ENCODE measurements at regions not wholly inside any gene's neighbourhood (a gene's known extent, or its start where the extent isn't known, plus 50 kb on each side); places are given as distances from the start of the nearest gene placed in this dataset.

DNA sequence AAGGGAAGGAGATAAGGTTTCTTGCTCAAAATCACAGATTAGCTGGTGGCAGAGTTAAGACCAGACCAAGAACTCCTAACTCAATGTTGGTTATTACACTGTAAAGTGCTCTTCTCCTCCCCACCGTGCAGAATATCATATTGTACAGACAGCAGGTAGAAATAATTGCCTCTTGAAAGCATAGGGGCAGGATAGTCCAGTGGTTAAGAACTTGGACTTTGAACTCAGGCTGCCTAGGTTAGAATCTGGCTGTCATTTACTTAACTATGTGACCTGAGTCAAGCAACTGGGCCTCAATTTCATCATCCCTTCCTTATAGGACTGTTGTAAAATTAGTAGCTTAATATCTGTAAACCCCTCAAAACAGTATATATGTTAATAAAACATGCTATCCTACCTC, 114.9 kb upstream of the HIVEP3 start:
- DNase-seq: no peak

DNA sequence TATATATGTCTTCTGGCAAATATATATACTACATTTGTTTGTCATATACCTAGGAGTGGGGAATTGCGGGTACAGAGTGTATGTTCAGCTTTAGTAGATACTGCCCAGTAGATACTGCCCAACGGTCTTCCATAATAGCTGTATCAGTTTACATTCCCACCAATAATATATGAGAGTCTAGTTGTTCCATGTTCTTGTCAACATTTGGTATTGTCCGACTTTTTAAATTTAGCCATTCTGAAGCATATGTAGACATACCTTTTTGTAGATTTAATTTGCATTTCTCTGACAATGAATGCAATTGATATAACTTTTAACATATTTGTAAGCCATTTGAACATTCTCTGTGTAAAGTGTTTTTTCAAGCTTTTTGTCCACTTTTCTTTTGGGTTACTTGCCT, 99.0 kb upstream of the HIVEP3 start:
- no peak for DNase-seq

DNA sequence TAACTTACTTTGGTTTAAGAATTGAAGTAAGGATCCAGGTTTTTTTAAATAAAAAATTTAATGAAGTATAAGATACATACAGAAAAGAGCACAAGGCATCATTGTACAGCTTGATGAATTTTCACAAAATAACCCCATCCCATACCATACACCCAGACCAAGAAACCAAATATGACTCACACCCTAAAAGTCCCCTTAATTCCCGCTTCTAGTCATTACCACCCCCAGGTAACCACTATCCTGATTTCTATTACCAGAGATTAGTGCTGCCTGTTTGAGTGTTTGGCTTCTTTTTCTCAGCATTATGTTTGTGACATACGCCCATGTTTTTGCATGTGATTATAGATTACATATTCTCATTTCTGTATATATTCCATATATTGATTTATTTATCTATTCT, 98.5 kb upstream of the HIVEP3 start:
- no peak for DNase-seq

DNA sequence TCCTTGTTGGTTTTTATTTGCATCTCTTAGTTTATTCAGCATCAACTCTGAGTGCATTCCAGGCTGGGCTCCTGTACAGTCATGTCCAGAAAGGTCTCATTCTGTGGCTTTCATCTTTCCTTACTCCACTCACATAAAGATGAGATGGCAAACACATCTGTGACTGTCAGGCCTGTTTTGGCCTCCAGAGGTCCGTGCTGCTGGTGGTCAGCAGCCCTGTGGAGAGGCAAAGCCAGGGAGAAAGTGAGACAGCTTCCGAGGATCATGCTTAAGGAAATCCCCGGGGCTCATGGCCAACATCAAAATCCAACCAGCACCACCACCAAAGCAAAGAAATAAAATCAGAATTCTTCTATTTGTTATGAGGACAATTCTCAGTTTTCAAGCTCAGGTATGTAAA, 96.1 kb upstream of the HIVEP3 start:
- DNase-seq: no peak

DNA sequence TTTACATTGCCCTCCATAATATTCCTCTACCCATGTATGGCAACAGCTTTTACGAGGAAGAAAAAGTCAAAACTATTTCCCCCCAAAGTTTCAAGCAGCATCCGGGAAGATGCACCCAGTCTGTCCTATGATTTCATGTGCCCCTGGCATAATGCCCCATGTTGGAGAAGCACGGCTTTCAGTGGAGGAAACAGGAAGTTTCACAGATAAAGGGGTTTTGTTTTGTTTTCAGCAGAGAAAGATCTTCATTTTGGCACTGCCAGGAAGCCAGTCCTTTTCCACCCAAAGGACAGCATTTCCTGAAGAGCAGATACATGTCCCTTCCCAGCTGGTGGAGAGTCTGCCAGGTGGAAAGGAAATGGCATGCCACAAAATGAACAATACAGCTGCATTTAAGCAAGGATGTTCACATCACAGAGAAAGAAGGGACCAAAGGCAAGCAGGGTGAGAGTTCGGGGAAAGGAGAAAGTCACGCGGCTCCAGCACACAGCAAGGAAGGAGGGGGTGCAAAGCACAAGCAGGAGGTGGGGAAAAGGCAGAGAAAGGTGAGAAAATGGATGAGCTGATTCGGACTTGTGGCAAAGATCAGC, 95.3 kb upstream of the HIVEP3 start:
- DNase-seq: no peak

DNA sequence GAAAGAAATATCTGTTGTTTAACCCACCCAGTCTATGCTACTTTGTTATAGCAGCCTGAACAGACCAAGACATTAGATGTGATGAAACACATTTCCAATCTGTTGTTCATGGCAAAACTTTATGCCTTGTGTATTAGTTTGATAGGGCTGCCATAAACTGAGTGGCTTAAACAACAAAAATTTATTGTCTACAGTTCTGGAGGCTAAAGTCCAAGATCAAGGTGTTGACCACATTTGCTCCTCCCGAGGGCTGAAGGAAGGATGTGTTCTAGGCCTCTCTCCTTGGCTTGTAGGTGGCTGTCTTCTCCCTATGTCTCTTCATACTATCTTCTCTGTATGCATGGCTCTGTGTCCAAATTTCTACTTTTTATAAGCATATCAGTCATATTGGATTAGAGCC, 94.1 kb upstream of the HIVEP3 start:
- no peak for DNase-seq

DNA sequence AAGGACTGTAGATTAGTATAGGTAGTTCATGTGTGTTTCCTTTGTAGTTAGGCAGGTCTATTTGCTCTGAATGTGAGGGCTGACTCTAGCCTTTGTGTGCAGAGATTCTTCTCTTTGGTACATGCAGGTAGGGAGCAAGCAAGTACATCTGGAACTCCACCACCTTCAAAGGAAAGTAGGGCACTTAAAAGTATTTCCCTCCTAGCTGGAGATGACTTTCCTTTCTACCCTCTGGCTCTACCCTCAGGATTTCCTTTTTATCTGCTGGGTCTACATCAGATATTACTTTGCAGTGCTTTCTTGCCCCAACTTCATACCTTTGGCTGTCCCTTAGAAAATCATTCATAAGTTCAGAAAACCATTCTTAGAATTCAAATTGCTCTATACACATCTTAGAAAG, 91.7 kb upstream of the HIVEP3 start:
- DNase-seq: no peak

DNA sequence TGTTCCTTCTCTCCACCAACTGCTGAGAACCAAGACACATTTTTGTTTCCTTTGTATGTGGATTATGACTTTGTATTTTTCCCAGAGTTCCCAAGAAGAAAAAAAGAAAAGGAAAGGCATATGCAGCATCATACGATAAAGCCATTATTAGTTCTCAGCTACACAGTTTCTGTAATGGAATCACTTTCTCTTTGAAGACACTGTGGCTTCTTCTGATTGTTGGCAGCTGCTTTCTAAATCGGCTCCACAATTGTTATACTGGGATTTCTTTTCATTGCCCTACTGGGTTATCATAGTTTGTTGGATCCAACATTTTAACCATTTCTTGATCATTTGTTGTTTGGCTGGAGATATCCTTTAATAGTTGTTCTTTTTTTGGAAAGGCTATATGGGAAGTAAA, 89.5 kb upstream of the HIVEP3 start:
- no peak for DNase-seq

DNA sequence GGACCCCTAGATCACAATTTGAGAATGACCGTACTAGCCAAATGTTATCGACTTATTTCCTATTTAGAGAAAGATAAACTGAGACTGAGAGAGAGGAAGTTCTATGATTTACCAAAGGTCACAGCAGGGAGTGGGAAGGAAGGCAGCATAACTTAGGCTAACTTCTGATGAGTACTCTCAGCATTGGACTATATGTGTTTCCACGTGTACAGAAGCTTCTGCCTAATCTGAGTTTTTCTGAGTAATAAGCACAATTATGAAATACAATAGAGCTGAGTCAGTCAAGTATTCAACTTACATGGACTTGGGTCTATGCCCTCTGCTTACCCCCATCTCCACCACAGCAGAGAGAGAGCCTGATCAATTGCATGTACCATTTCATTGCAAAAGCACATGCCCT, 88.1 kb upstream of the HIVEP3 start:
- DNase-seq: no peak

DNA sequence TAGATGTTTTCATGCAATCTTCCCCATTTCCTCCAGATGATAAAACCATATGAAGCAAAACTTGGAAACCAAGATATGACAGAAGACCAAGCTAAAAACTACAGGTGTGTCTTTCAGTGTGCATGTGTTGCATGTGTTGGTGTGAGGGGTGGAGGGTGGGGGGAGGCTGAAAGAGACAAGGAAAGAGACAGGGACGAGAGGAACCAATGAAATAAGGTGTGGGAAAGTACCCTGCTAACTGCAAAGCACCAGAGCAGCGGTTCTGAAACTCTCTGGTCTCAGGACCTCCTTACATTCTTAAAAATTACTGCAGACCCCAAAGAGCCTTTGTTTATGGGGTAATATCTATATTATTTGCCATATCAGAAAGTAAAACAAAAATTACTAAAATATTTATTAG, 87.4 kb upstream of the HIVEP3 start:
- DNase-seq: no peak

DNA sequence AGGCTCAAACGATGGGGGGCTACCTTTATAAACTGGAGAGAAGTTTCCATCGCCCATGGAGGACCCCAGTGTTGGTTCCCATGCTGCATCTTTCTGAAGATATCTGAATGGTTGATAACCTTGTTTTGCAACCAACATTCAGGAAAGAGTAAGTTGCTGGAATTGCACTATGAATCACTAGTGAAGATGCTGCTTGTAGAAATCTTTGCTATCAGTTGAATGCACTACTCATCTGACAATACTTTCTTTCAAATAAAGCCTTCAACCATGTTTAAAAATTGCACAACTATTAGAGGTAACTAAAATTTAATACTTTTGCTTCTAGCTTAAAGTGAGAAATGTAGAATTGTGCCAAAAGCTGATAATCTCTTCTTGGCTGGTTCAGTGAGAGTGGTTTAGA, 86.8 kb upstream of the HIVEP3 start:
- DNase-seq: no peak

DNA sequence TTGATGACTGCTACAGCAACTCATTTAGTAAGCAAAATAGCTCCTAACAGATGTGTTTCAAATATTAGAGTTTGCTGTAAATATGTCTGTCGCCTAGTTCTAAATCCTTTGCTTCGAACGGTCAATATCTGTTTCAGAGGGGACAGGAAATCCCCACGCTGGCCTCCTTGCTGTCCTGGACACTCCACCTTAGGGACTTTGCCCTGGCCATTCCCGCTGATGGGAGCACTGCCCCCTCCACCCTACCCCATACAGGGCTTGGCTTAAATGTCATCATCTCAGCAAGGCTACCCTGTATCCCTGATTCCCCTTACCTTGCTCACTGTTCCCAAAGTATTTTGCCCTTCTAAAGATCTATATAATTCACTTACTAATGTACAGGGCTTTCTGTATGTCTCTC, 86.1 kb upstream of the HIVEP3 start:
- DNase-seq: no peak

DNA sequence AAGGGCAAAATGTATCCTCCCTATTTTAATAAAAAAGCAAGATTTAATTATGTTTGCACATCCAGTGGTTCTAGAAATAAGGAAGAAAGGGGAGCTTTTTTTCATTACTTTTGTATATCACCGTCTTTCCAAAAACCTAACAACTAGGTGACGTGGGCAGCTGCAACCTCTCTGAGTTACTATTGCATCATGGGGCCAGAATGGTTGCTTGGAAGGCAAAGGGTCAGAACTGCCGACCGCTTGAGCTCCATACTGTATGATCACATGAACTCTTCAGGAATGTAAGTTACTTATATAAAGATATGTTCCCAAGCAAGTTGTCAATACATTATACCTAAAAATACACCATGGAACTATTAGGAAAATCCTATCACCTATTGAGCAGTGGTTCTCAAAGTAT, 85.6 kb upstream of the HIVEP3 start:
- no peak for DNase-seq

DNA sequence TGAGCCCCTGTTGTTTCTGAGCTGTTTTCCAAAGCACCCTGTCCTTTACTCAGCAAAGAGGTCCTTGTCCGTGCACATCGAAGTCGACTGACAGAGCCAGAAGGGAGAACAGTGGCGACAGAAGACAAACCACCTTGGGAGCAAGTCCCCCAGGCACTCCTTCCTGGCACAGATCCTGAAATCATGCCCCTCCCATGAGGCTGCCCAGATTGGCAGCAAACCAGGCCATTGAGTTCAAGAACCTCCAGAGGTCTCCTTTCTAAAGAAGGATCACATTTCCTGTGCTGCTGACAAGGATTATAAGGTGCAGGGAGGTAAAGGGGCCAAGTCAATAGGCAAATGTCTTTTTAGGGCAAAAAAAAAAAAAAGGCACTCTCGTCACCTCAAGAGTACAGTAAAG, 84.7 kb upstream of the HIVEP3 start:
- no peak for DNase-seq

DNA sequence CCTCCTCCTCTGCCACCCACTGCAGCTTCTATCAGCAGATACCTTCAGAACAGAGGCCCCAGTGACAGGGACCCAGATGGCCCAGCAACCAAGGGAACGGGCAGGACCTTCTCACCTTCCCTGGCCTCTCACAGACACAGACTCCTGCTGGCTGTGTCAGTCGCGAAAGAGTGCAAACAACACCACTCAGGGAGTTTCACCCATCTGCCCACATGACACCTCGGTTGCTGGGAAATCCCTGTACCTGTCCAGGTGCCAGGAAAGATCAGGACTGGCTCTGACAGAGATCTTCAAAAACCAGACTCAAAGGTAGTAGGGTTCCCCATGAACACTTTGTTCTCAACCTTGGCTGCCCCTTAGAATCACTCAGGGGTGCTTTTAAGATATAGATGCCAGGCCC, 83.5 kb upstream of the HIVEP3 start:
- DNase-seq: no peak

DNA sequence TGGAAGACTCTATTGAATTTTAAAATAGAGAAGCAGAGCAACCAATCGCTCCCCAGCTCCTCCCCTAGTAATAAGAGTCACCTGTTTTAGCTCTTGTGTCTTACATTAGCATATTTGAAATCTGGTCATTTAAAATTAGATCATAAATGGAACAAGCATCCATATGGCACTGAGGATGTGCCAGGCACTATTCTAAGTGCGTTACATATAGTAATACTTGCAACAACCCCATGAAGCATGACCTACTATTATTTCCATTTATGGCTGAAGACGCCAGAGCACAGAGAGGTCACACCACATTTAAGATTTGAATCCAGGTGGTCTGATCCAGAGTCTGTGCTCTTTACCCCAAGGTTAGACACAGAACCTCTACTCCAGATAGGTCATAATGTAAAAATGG, 82.0 kb upstream of the HIVEP3 start:
- no peak for DNase-seq

DNA sequence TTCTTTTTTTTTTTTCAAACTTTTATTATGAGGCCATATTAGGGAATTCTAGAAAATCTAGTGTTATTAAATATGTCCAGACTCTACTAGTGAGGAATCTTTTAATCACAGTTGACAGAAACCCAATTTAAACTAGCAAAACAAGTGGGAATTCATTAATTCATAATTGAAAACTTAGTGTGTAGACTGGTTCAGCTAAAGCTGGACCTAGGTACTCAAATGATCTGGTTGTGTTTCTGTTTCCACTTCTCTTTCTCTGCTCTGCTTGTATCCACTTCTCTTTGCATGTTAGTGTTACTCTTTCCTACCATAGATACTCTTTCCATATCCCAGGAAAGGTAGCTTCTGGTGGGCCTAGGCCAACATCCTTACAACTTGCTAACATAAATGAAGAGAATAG, 81.2 kb upstream of the HIVEP3 start:
- DNase-seq: no peak

DNA sequence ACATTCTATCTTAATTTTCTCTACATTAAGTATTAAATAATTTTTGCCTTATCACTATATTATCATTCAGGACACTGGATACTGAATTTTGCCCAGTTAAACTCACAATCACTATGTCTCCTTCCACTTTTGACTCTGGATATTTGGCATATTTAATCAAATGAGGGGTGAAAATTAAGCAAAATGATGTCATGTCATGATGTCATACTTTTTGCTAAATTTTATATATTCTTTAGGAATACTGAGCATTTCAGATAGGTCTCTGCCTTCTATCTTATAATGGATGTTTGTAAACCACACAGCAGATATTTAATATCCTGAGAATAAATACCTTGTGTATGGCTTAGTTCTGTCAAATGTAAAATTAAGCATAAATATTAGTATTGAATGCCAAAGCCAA, 79.5 kb upstream of the HIVEP3 start:
- DNase-seq: no peak

DNA sequence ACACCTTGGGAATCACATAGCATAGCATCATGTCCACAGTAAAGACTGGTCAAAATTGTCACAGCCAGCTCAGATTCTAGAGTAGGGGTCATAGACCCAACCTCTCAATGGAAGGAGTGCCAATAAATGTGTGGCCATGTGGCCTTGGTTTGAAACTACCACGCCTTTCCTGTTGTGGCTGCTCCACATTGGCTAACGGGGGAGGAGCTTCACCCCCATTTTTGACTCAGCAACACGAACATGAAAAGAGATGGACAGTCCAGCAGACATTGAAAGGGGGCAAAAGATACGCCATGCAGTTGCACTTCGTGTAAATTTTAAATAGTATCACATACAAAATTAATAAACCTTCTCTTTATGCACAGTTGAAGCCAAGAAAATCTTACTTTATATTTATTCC, 78.4 kb upstream of the HIVEP3 start:
- no peak for DNase-seq

DNA sequence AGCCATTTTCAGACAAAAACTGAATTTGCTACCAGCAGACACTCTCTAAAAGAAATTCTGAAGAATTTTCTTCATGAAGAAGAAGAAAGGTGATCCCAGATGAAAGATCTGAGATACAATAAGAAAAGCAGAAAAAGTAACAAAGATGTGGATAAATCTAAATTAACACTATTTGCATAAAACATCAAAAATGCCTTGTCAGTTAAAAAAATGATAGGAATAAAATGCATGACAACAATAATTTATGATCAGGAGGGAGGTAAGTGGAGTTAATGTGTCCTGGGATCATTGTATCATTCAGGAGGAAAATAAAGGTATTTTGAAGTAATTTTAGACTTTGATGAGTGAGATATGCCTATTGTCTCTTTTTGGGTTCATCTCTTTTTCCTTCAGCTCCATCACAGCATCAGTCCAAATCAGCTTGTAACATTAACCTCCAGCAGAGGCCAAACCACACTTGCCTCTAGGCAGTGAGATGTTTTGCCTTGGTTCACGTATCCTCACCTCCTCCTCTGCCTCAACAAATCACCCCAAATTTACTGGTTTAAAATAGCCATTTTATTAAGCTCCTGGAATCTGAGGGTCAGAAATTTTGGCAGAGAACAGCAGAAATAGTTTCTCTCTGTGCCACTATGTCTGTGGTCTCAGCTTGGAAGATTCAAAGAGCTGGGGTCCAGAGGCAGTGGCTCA, 76.9 kb upstream of the HIVEP3 start:
- no peak for DNase-seq

DNA sequence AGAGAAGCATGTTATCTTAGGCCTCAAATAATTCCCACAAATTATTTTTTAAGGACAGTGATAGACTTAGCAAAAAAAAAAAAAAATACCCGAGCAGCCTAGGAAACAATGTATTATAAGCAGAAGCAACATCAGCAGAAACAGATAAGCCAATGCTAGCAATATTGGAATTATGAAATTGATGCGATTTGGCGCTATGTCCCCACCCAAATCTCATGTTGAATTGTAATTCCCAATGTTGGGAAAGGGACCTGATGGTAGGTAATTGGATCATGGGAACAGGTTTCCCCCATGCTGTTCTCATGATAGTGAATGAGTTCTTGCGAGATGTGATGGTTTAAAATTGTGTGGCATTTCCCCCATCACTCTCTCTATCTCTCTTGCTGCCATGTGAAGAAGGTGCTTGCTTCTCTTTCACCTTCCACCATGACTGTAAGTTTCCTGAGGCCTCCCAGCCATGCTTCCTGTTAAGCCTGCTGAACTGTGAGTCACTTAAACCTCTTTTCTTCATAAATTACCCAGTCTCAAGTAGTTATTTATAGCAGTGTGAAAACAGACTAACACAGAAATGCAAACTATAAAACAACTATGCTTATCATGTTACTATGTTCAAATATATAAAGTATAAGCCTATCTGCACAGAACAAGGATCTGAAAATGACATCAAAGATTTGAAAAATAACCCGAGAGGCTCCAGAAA, 75.6 kb upstream of the HIVEP3 start:
- no peak for DNase-seq

DNA sequence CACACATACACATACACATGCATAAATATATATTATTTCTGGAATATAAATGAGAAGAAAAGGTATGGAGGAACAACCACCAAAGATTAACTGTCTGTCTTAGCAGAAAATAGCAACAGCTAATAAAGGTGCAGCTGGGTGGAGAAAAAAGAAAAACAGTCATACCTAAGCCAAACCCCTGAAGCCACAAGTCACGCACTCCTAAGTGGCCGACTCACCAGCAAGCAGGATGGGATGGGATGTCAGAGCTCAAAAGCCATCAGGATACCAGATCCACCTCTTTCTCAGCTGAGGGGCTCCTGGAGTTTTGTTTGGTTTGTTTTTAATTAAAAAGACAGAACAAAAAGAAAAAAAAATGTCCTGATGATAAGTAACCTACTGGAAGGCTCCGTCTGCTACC, 64.7 kb upstream of the HIVEP3 start:
- DNase-seq: no peak

DNA sequence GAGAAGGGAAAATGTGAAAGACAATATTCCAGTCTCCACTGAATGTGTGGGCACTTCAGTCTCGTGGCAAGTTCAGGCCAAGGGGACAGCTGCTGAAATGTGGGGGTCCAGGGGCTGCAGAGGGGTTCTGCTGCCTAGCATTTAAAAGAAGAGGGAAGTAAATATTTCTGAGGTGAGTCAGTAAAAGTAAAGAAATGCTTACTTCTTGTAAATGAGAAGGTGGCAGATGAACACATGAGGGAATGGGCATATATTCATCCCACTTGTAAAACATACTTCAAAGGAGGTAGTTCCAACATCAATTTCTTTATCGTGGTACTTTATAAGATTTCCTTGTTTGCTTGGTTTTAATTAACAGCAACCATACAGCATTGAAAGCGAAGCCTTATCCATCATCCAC, 63.1 kb upstream of the HIVEP3 start:
- no peak for DNase-seq

DNA sequence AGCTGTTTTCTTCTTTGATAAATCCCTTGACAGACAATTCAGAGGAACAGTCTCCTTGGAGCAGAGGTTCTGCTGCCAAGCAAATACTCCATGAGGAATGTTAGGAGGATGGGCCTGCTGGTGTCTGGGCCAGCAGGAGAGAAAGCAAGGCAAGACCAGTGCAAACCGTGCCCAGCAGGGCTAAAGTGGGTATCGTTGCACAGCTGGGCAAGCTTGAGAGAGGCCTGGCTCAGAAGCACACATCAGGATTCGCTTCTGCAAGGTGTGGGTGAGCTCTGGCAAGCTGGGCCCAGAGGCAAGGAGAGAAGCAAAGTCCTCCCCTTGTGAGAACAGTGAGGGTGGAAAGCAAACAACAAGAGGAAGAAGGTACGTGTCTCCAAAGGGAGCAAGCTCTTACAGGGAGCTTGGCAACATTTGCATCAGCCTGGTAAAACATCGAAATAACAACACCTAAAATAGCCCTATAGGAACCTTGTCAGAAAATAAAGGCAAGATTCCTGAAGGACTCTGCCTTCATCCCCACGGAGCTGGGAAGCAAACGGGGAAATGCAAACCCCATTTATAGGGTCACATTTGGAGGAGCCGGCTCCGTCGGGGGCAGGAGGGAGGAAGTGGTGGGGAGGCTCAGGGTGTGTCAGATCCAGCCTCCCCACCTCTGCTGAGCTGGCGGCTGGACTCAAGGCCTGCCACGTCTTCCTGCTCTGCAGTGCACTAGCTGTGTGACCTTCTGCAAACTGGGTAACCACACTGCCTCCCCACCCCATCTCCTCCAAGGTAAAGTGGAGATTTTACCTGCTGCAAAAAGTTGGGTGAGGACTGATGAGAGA, 62.3 kb upstream of the HIVEP3 start:
- DNase-seq: peak; percentile 33
